SJSA1 (cell line): ENCODE measurements at regions not wholly inside any gene's neighbourhood (a gene's known extent, or its start where the extent isn't known, plus 50 kb on each side); places are given as distances from the start of the nearest gene placed in this dataset.
"Not testable (repeated sequence)": the region's sequence is repeated elsewhere in the genome, so short reads cannot be mapped to it uniquely, and the experiment has no call there.

Experiments used
- DNase-seq, 2 experiments: peaks; one replicate each; pipeline ENCODE4 v3.0.0-alpha.2; 2015 to 2020; ENCODE audit warnings: low spot score in 2 of 2, low read depth in 1 of 2
- H3K27ac ChIP-seq: fragments of 250-450 bp; sonication (Bioruptor Pico); 2 replicates; pipeline ENCODE4 v1.5.1; 2020; ENCODE audit warnings: mild to moderate bottlenecking, moderate library complexity
- H3K27me3 ChIP-seq: fragments of 250-450 bp; sonication (Bioruptor Pico); replicated peaks from 2 replicates; pipeline ENCODE4 v1.5.1; 2020; ENCODE audit warnings: mild to moderate bottlenecking, moderate library complexity
- H3K36me3 ChIP-seq: fragments of 250-450 bp; sonication (Bioruptor Pico); 2 replicates; pipeline ENCODE4 v1.5.1; 2020; ENCODE audit warnings: mild to moderate bottlenecking
- H3K4me1 ChIP-seq: fragments of 250-450 bp; sonication (Bioruptor Pico); replicated peaks from 2 replicates; pipeline ENCODE4 v1.6.1; 2021; ENCODE audit warnings: mild to moderate bottlenecking
- H3K4me3 ChIP-seq: fragments of 250-450 bp; sonication (Bioruptor Pico); 2 replicates; pipeline ENCODE4 v1.5.1; 2020; ENCODE audit warnings: mild to moderate bottlenecking
- H3K9me3 ChIP-seq: fragments of 250-450 bp; sonication (Bioruptor Pico); replicated peaks from 2 replicates; pipeline ENCODE4 v1.5.1; 2020; ENCODE audit warnings: mild to moderate bottlenecking

DNA sequence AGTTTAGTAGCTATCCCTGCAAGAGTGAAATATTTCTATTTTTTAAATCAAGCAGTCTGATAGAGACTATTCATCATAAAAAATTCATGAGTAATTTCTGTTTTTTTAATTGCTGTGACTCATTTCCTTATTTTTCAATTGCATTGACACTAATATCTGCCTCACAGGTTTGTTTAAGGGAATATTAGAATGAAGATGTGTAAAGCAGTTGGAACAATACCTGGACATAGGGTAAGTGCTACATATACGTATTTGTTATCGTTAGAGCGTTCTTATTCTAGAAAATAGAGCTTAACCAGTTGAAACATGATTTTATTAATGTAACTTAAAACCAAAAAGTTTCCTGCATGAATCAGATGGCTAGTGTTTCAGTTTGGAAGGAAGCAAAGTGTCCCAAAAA lies 2211.3 kb downstream of the PCDH7 start:
- H3K27me3 ChIP-seq = no peaks in the 10 kb centered on the region
- H3K4me1 ChIP-seq = no peaks in the 10 kb centered on the region
- no peak for DNase-seq
- H3K9me3 ChIP-seq = no peaks in the 10 kb centered on the region
- H3K36me3 ChIP-seq = no peaks in the 10 kb centered on the region
- no peak overlapping the region for H3K4me3 ChIP-seq
- H3K27ac ChIP-seq = no peak overlapping the region

DNA sequence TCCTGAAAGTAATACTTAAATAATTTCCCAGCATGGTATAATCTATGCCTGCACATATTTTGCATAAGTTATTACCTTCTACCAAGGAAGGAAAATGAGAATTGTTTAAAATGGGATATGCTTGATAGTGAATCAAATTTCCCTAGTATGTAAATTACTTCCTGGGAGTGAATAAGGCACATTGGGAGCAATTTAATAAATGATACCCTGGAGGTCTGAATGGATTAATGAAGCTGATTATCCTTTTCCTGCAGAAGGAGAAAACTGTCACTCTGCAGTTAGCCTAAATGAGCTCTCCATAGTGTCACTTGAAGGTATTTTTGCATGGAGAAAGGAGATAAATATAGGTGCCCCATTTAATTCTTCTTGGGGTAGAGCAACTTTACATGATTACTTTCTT lies 2212.0 kb downstream of the PCDH7 start:
- no peaks in the 10 kb centered on the region for H3K27me3 ChIP-seq
- no peak overlapping the region for H3K4me3 ChIP-seq
- no peak overlapping the region for H3K27ac ChIP-seq
- H3K36me3 ChIP-seq = no peaks in the 10 kb centered on the region
- no peaks in the 10 kb centered on the region for H3K9me3 ChIP-seq
- no peak for DNase-seq
- H3K4me1 ChIP-seq = no peaks in the 10 kb centered on the region

DNA sequence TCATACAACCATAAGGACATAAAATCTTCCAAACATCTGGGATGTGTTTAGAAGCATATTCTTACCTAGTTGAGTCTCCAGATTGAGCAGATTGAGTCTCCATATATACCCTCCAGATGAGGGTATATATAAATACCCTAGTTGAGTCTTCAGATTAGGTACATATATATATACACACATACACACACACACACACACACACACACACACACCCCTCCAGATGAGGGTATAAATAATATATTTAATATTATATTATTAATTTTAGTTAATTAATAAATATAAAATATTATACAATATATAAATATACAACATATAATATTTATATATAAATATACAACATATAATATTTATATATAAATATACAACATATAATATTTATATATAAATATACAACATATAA lies 2219.1 kb downstream of the PCDH7 start:
- not testable (repeated sequence) for H3K4me3 ChIP-seq

DNA sequence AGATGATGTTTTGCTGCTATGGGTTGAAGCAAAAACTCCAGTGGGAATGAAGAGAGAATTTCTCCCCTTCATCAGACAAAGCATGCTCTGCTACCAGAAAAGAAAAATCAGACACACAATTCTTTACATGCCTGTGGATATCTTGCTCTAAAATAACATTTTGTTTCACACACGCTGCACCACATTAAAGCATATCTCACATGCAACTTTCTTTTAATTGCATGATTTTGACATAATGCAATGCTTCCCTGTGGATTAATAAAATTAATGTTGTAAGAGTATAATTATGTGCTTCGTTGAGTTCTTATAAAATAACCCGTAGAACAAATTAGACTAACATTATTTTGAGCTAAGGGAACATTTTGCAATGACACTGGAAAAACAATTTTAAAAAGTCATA lies 2230.7 kb downstream of the PCDH7 start:
- H3K4me1 ChIP-seq = no peaks in the 10 kb centered on the region
- H3K27ac ChIP-seq = no peak overlapping the region
- no peaks in the 10 kb centered on the region for H3K36me3 ChIP-seq
- no peak for DNase-seq
- H3K27me3 ChIP-seq = no peaks in the 10 kb centered on the region
- no peak overlapping the region for H3K4me3 ChIP-seq
- no peaks in the 10 kb centered on the region for H3K9me3 ChIP-seq

More for the DNA sequence above, 2219.1 kb downstream of the PCDH7 start:
- not testable (repeated sequence) for H3K27me3 ChIP-seq, H3K9me3 ChIP-seq, H3K36me3 ChIP-seq, H3K27ac ChIP-seq, H3K4me1 ChIP-seq, DNase-seq

DNA sequence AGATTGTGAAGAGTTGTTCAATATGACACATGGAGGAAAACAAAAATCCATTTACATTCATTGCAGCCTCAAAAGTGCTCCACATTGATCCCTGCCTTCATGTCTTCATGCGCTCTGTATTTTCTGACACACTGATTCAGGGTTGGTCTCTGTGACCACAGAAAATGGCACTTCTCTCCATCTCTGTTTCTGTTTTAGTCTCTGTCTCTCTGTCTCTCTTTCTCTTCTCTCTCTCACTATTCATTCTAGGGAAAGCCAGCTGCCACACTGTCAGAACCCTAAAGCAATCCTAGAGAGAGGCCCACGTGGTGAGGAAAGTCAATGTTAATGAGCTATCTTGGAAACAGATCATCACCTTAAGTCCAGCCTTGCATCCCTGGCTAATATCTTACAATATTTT lies 2238.4 kb downstream of the PCDH7 start:
- H3K9me3 ChIP-seq = no peaks in the 10 kb centered on the region
- no peak overlapping the region for H3K27ac ChIP-seq
- H3K36me3 ChIP-seq = no peaks in the 10 kb centered on the region
- H3K4me1 ChIP-seq = no peaks in the 10 kb centered on the region
- DNase-seq = no peak
- H3K4me3 ChIP-seq = no peak overlapping the region
- H3K27me3 ChIP-seq = no peaks in the 10 kb centered on the region

DNA sequence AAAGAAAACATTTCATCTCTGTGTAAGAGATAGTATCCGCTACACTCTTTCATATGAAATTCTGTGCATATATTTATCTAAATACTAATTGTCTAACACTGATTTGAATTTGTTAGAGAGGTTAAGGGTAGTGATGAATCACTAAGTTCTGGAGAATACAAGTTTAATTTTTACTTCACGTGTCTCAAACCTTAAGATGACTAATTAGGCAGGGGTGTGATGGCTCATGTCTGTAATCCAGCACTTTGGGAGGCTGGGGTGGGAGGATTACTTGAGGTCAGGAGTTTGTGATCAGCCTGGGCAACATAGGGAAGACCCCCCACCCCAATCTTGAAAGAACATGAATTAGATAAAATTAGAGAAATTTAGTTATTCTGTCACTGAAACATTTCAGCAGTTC lies 2241.9 kb downstream of the PCDH7 start:
- H3K4me3 ChIP-seq = no peak overlapping the region
- no peak for DNase-seq
- H3K9me3 ChIP-seq = no peaks in the 10 kb centered on the region
- no peaks in the 10 kb centered on the region for H3K27me3 ChIP-seq
- no peaks in the 10 kb centered on the region for H3K4me1 ChIP-seq
- H3K27ac ChIP-seq = no peak overlapping the region
- H3K36me3 ChIP-seq = no peaks in the 10 kb centered on the region

DNA sequence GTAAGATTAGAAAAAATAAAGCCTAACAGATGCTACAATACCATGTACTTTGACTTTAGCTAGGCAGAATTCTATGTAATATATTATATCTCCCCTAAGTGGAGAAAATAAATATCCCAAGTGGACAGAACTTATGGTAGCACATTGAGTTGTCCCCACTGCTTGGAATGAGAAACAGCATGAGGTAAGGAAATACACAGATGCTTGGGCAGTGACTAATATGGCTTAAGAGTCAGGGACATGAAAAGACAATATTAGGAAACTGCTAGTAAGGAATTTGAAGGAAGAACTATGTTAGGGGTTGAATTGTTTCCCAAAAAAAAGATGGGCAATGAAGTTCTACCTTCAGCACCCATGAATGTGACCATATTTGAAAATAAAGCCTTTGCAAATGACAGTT lies 2265.1 kb downstream of the PCDH7 start:
- Histone ChIP-seq H3K36me3 (no peaks in the 10 kb centered on the region), H3K4me3 (no peak overlapping the region), H3K27ac (no peak overlapping the region), H3K4me1 (no peaks in the 10 kb centered on the region), H3K27me3 (no peaks in the 10 kb centered on the region), H3K9me3 (no peaks in the 10 kb centered on the region)
- no peak for DNase-seq

DNA sequence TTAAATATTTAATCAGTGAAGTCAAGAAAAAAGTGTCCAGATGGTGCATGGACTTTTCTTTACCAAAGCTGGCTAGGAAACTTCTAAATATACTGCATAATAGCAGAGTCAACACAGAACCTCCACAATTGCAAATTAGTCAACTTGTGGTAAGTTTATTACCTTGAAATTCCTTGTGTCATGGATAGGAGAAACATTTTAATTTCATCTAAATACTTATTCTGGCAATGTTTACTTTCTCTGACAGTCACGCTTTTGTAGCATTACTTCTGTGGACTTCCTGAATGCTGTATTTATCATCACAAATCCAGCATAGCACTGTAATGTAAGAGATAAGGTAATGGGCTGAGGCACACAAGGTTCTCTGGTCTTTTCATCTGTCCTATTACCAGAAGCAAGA lies 2266.1 kb downstream of the PCDH7 start:
- Histone ChIP-seq H3K27me3 (no peaks in the 10 kb centered on the region), H3K36me3 (no peaks in the 10 kb centered on the region), H3K9me3 (no peaks in the 10 kb centered on the region), H3K4me3 (no peak overlapping the region), H3K27ac (no peak overlapping the region), H3K4me1 (no peaks in the 10 kb centered on the region)
- no peak for DNase-seq

DNA sequence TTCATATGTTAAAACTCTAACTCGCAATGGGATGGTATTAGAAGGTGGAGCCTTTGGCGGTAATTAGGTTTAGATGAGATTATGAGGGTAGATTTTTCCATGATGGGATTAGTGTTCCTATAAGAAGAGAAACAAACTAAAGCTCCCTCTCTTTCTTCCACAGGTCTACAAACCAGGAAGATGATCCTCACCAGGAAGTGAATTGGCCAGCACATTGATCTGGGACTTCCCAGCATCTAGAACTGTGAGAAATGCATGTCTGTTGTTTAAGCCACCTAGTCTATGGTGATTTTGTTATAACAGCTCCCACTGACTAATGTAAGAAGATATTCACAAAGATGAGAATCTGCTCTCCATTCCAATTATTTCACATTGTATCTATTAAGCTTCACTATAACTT lies 2266.9 kb downstream of the PCDH7 start:
- no peaks in the 10 kb centered on the region for H3K9me3 ChIP-seq
- H3K27me3 ChIP-seq = no peaks in the 10 kb centered on the region
- H3K36me3 ChIP-seq = no peaks in the 10 kb centered on the region
- no peaks in the 10 kb centered on the region for H3K4me1 ChIP-seq
- H3K27ac ChIP-seq = no peak overlapping the region
- DNase-seq = no peak
- no peak overlapping the region for H3K4me3 ChIP-seq

DNA sequence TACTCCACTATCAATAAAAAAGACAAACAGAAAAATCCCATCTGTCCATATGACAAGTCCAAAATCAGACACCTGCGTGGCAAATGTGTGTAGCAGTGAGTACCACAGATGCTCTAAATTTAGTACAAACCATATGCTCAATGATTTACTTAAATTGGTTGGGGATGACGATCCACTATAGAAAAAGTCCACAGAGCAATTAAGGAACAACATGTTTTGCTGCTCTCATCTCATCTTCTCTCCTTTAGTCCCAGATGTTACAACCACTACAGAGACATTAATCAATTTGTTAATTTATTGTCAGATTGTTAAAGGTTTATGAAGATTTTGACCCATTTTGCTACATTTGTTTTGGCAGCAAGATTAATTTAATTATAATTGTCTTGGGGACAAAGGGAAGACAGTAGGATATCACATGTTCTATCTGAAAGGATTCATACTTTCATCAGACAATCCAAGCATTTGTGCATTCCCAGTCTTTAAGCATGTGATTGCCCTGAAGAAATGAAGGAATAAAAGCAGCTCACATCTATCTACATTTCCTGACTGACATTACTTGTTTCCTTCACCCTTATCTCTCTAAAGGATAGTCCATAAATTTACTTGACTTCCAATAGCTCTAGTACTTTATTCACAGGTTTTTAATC lies 2268.1 kb downstream of the PCDH7 start:
- H3K27me3 ChIP-seq = no peaks in the 10 kb centered on the region
- no peak for DNase-seq
- H3K36me3 ChIP-seq = no peaks in the 10 kb centered on the region
- H3K4me1 ChIP-seq = no peaks in the 10 kb centered on the region
- H3K4me3 ChIP-seq = no peak overlapping the region
- no peak overlapping the region for H3K27ac ChIP-seq
- H3K9me3 ChIP-seq = no peaks in the 10 kb centered on the region

DNA sequence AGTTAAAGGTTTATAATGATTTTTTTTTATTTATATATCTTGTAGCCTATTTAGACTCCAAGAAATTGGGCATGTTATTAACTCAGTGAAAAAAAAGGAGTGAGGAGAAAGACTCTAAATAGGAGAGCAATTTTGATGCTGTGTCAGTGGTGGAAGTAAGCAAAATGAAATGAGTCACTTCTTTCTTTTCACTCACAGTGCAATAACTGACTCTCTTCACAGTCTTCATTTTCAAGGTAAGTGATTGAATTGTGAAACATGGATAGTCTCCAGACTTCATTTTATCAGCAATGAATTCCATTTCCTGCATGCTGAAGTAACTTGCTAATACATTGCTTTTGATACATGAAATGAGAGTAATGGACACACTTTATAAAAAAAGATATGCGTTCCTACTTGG lies 2271.5 kb downstream of the PCDH7 start:
- DNase-seq = no peak
- Histone ChIP-seq H3K9me3 (no peaks in the 10 kb centered on the region), H3K4me1 (no peaks in the 10 kb centered on the region), H3K27me3 (no peaks in the 10 kb centered on the region), H3K27ac (no peak overlapping the region), H3K36me3 (no peaks in the 10 kb centered on the region), H3K4me3 (no peak overlapping the region)

DNA sequence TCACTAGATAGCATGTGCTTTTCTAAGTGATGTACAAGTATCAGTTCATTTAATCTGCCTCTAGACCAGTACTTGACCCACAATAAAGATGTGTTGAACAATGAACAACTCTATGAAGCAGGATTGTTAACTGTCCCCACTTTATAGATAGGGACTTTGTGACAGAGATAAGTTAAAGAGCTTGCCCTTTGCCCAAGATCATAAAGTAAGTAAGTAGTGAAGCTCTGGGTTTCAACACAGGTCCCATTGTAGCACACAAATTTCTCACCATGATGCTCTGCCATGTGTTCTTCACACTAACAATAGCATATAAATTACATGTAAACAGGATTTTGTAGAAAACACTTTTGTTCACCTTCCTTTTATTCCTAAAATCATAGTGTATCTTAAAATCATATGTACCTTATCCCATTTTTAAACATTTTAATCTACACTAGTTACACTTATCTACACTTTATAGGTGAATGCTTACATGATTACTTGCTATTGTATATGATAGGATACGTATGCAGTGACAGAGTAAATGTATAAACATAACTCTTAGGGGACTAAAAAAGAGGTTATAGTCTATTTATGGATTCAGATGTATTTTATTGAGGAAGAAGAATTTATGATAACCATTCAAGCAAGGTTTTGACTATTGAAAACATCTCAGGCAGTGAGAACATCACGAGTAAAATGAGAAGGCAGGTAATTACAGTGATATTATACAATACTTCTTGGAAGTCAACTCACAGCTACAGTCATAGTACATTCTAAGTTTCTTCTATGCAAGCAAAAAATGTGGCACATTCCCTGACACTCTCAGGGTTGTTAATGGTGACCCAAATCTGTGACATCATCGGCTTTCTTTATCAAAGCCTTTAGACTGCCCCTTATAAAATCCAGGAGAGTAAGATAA lies 2275.1 kb downstream of the PCDH7 start:
- no peak for DNase-seq
- Histone ChIP-seq H3K27ac (no peak overlapping the region), H3K27me3 (no peaks in the 10 kb centered on the region), H3K9me3 (no peaks in the 10 kb centered on the region), H3K4me1 (no peaks in the 10 kb centered on the region), H3K4me3 (no peak overlapping the region), H3K36me3 (no peaks in the 10 kb centered on the region)

DNA sequence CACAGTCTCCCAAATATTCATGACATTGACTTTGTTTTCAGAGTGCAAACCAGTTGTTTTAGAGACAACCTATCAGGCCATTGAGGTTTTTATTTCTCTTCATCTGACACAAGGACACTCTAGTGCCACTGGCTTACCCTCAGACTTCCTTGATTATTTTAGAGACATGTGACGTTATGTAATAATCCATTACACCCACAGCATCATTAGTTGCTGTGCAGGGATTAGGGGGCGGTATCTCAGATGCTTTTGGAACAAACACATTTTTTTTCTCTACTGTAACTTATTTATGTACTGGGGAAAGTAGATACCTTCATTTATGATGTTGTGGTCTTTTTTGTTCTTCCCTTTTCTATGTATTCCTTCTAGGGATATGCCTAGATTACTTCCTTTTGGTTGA lies 2293.1 kb downstream of the PCDH7 start:
- H3K4me1 ChIP-seq = no peaks in the 10 kb centered on the region

DNA sequence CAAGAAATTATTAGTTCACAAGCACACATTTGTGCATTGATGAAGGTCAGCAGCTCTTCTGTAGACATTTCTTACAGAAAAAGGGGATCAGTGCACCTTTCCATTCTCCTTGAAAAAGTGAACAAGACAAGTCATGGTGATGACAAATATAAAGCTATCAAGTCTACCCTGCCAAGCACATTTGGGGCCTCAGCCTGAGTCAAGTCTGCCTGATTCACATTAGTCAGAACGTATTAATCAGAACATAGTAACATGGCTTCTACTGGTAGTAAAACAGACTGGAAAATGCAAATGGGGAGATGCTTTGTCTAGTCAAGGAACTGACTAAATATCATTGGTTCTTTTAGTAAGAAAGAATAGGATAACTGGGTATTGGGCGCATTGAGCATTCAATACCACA lies 2305.1 kb downstream of the PCDH7 start:
- Histone ChIP-seq H3K36me3 (no peaks in the 10 kb centered on the region), H3K4me3 (no peak overlapping the region), H3K27ac (no peak overlapping the region), H3K27me3 (no peaks in the 10 kb centered on the region), H3K9me3 (no peaks in the 10 kb centered on the region), H3K4me1 (no peaks in the 10 kb centered on the region)
- no peak for DNase-seq

More for the DNA sequence above, 2293.1 kb downstream of the PCDH7 start:
- H3K36me3 ChIP-seq = no peaks in the 10 kb centered on the region
- no peak overlapping the region for H3K4me3 ChIP-seq
- no peak overlapping the region for H3K27ac ChIP-seq
- DNase-seq = no peak
- H3K9me3 ChIP-seq = no peaks in the 10 kb centered on the region
- H3K27me3 ChIP-seq = no peaks in the 10 kb centered on the region
